Suprapubic skin (tissue), 4 donors: ENCODE measurements at regions not wholly inside any gene's neighbourhood (a gene's known extent, or its start where the extent isn't known, plus 50 kb on each side); places are given as distances from the start of the nearest gene placed in this dataset.

ENCODE experiments used
- DNase-seq, 2 donors: peaks; one replicate each; pipeline ENCODE4 v3.0.0-alpha.2; 2019; ENCODE audit warnings: low spot score in 2 of 2
- H3K27ac ChIP-seq: fragments of 200-600 bp; sonication (generic); one replicate; pipeline ENCODE4 v1.5.1; 2019
- H3K27me3 ChIP-seq: fragments of 200-600 bp; sonication (generic); one replicate; pipeline ENCODE4 v1.5.1; 2019
- H3K36me3 ChIP-seq: fragments of 200-600 bp; sonication (generic); one replicate; pipeline ENCODE4 v1.5.1; 2019
- H3K4me1 ChIP-seq: fragments of 200-600 bp; sonication (generic); one replicate; pipeline ENCODE4 v1.5.1; 2019
- H3K4me3 ChIP-seq: fragments of 200-600 bp; sonication (generic); one replicate; pipeline ENCODE4 v1.5.1; 2019; ENCODE audit warnings: mild to moderate bottlenecking
- H3K9me3 ChIP-seq: fragments of 200-600 bp; sonication (generic); one replicate; pipeline ENCODE4 v1.5.1; 2019
- EP300 ChIP-seq: sonication (generic); formaldehyde crosslinking; IDR thresholded peaks from one replicate; pipeline ENCODE4 v1.6.1; 2017; ENCODE audit warnings: antibody characterized with exemption
- POLR2A ChIP-seq, 2 donors: fragments of 450-650 bp; IDR thresholded peaks; one replicate each; pipeline ENCODE4 v1.6.1; 2017; ENCODE audit warnings: antibody characterized with exemption in 2 of 2, mild to moderate bottlenecking in 2 of 2, moderate library complexity in 2 of 2
- POLR2AphosphoS5 ChIP-seq, 3 donors: sonication (generic); formaldehyde crosslinking; IDR thresholded peaks; one replicate each; pipeline ENCODE4 v1.6.1; 2017; ENCODE audit warnings: antibody characterized with exemption in 3 of 3
- WGBS: methylation state at CpG from one replicate; pipeline ENCODE4 v1.1.5; 2018; 5-methylcytosine and 5-hydroxymethylcytosine counted together
- TF ChIP-seq, protein P1 (sequence below), 2 donors: fragments of 200-600 bp in 1 of 2; fragments of 450-650 bp in 1 of 2; sonication (generic) in 1 of 2; IDR thresholded peaks; one replicate each; pipeline ENCODE4 v1.5.1; 2016 to 2019; ENCODE audit warnings: antibody characterized with exemption in 2 of 2, mild to moderate bottlenecking in 1 of 2, moderate library complexity in 1 of 2

GRCh38 chr3:107067421-107067820 is 309.8 kb upstream of the CCDC54 start:
- Histone ChIP-seq H3K4me3 (no peak overlapping the region), H3K9me3 (no peaks in the 10 kb centered on the region), H3K27me3 (no peaks in the 10 kb centered on the region), H3K36me3 (no peaks in the 10 kb centered on the region), H3K4me1 (peaks cover 8% of the 10 kb centered on the region), H3K27ac (no peak overlapping the region)
- TF ChIP-seq POLR2A (IDR thresholded peaks at IDR 0.05) = no peak
- TF ChIP-seq, protein P1, sequence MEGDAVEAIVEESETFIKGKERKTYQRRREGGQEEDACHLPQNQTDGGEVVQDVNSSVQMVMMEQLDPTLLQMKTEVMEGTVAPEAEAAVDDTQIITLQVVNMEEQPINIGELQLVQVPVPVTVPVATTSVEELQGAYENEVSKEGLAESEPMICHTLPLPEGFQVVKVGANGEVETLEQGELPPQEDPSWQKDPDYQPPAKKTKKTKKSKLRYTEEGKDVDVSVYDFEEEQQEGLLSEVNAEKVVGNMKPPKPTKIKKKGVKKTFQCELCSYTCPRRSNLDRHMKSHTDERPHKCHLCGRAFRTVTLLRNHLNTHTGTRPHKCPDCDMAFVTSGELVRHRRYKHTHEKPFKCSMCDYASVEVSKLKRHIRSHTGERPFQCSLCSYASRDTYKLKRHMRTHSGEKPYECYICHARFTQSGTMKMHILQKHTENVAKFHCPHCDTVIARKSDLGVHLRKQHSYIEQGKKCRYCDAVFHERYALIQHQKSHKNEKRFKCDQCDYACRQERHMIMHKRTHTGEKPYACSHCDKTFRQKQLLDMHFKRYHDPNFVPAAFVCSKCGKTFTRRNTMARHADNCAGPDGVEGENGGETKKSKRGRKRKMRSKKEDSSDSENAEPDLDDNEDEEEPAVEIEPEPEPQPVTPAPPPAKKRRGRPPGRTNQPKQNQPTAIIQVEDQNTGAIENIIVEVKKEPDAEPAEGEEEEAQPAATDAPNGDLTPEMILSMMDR (IDR thresholded peaks at IDR 0.05) = no peak
- DNase-seq = no peak
- WGBS = 82% methylated on average over 5 of the region's 5 CpGs

GRCh38 chr3:107068980-107069379 is 308.3 kb upstream of the CCDC54 start:
- Histone ChIP-seq H3K27ac (no peak overlapping the region), H3K36me3 (no peaks in the 10 kb centered on the region), H3K4me3 (no peak overlapping the region), H3K9me3 (no peaks in the 10 kb centered on the region), H3K4me1 (peaks cover 8% of the 10 kb centered on the region), H3K27me3 (no peaks in the 10 kb centered on the region)
- no peak for DNase-seq
- WGBS = 27% methylated on average over 4 of the region's 4 CpGs
- TF ChIP-seq POLR2AphosphoS5 (IDR thresholded peaks at IDR 0.05) (no peak), POLR2A (IDR thresholded peaks at IDR 0.05) (no peak), EP300 (no peak)
- TF ChIP-seq, protein P1 (IDR thresholded peaks at IDR 0.05) = no peak

GRCh38 chr3:107076946-107077345 is 300.3 kb upstream of the CCDC54 start:
- no peaks in the 10 kb centered on the region for H3K4me1 ChIP-seq
- H3K27me3 ChIP-seq = no peaks in the 10 kb centered on the region
- 84% methylated on average over 3 of the region's 3 CpGs for WGBS
- TF ChIP-seq EP300 = no peak
- no peak for TF ChIP-seq POLR2A (IDR thresholded peaks at IDR 0.05)
- TF ChIP-seq, protein P1 (IDR thresholded peaks at IDR 0.05) = no peak
- no peak for TF ChIP-seq POLR2AphosphoS5 (IDR thresholded peaks at IDR 0.05)
- no peaks in the 10 kb centered on the region for H3K9me3 ChIP-seq
- H3K27ac ChIP-seq = no peak overlapping the region
- no peaks in the 10 kb centered on the region for H3K36me3 ChIP-seq
- H3K4me3 ChIP-seq = no peak overlapping the region
- no peak for DNase-seq

- H3K27me3 ChIP-seq = no peaks in the 10 kb centered on the region
- no peak for TF ChIP-seq POLR2AphosphoS5 (IDR thresholded peaks at IDR 0.05)
- TF ChIP-seq POLR2A (IDR thresholded peaks at IDR 0.05) = no peak
- H3K36me3 ChIP-seq = no peaks in the 10 kb centered on the region
- 83% methylated on average over 2 of the region's 2 CpGs for WGBS
- no peak overlapping the region for H3K4me3 ChIP-seq
- H3K9me3 ChIP-seq = no peaks in the 10 kb centered on the region
- H3K27ac ChIP-seq = no peak overlapping the region
- no peak for DNase-seq
- H3K4me1 ChIP-seq = no peaks in the 10 kb centered on the region
These were observed 299.8 kb upstream of the CCDC54 start for GRCh38 chr3:107077391-107077790.

GRCh38 chr3:107082527-107082926 is 294.7 kb upstream of the CCDC54 start:
- WGBS = 78% methylated on average over 3 of the region's 3 CpGs

GRCh38 chr3:107085261-107085660 is 292.0 kb upstream of the CCDC54 start:
- H3K36me3 ChIP-seq = no peaks in the 10 kb centered on the region
- 91% methylated on average over 3 of the region's 3 CpGs for WGBS
- DNase-seq = no peak
- H3K4me3 ChIP-seq = no peak overlapping the region
- H3K9me3 ChIP-seq = no peaks in the 10 kb centered on the region
- H3K27ac ChIP-seq = no peak overlapping the region
- TF ChIP-seq EP300 (no peak), POLR2A (IDR thresholded peaks at IDR 0.05) (no peak), POLR2AphosphoS5 (IDR thresholded peaks at IDR 0.05) (no peak)
- TF ChIP-seq, protein P1 (IDR thresholded peaks at IDR 0.05) = no peak
- H3K4me1 ChIP-seq = no peaks in the 10 kb centered on the region
- no peaks in the 10 kb centered on the region for H3K27me3 ChIP-seq

More at GRCh38 chr3:107082527-107082926, 294.7 kb upstream of the CCDC54 start:
- H3K27ac ChIP-seq = no peak overlapping the region
- DNase-seq = no peak
- no peaks in the 10 kb centered on the region for H3K9me3 ChIP-seq
- no peaks in the 10 kb centered on the region for H3K4me1 ChIP-seq
- no peaks in the 10 kb centered on the region for H3K27me3 ChIP-seq
- no peak for TF ChIP-seq POLR2A (IDR thresholded peaks at IDR 0.05)
- H3K4me3 ChIP-seq = no peak overlapping the region
- no peaks in the 10 kb centered on the region for H3K36me3 ChIP-seq
